Fibroblast of mammary gland (primary cell): ENCODE measurements at regions not wholly inside any gene's neighbourhood (a gene's known extent, or its start where the extent isn't known, plus 50 kb on each side); places are given as distances from the start of the nearest gene placed in this dataset.

ENCODE experiments used
- DNase-seq: peaks from one replicate; pipeline ENCODE4 v3.0.0-alpha.2; 2010; ENCODE audit warnings: low read depth
- H3K4me3 ChIP-seq: 2 replicates; pipeline ENCODE4 v1.5.1; 2011; ENCODE audit warnings: low read depth, mild to moderate bottlenecking, low read length, moderate library complexity; ENCODE audit not compliant: control insufficient read depth
- CTCF ChIP-seq: conservative IDR thresholded peaks from 2 replicates; pipeline ENCODE4 v1.5.1; 2011; ENCODE audit warnings: low read depth, low read length, inconsistent platforms; ENCODE audit not compliant: control insufficient read depth, insufficient read depth

- peak; percentile 64 for DNase-seq
- H3K4me3 ChIP-seq, result no peak overlapping the region
- TF ChIP-seq CTCF, result no peak
Measured at GRCh38 chr10:33897291-33897752, 562.9 kb upstream of the NRP1 start.

GRCh38 chr10:33893506-33893905, 559.0 kb upstream of the NRP1 start:
- peak; percentile 70 for DNase-seq
- no peak for TF ChIP-seq CTCF
- H3K4me3 ChIP-seq, result no peak overlapping the region

GRCh38 chr10:33889371-33889770, 554.9 kb upstream of the NRP1 start:
- no peak for TF ChIP-seq CTCF
- DNase-seq, result no peak
- no peak overlapping the region for H3K4me3 ChIP-seq

- TF ChIP-seq CTCF, result no peak
- no peak overlapping the region for H3K4me3 ChIP-seq
- DNase-seq, result no peak
Measured at GRCh38 chr10:33887188-33887587, 552.7 kb upstream of the NRP1 start.

GRCh38 chr10:33886299-33886698, 551.8 kb upstream of the NRP1 start:
- no peak overlapping the region for H3K4me3 ChIP-seq
- no peak for DNase-seq
- no peak for TF ChIP-seq CTCF

GRCh38 chr10:33884604-33885003, 550.1 kb upstream of the NRP1 start:
- DNase-seq, result no peak
- no peak for TF ChIP-seq CTCF
- no peak overlapping the region for H3K4me3 ChIP-seq

GRCh38 chr10:33883881-33884280, 549.4 kb upstream of the NRP1 start:
- DNase-seq, result no peak
- H3K4me3 ChIP-seq, result no peak overlapping the region
- TF ChIP-seq CTCF, result no peak
